Karpas-422 (cell line): ENCODE measurements at regions not wholly inside any gene's neighbourhood (a gene's known extent, or its start where the extent isn't known, plus 50 kb on each side); places are given as distances from the start of the nearest gene placed in this dataset.

Source experiments
- DNase-seq: peaks from one replicate; pipeline ENCODE4 v3.0.0-alpha.2; 2015
- H2AFZ ChIP-seq: fragments of 200-600 bp; sonication (generic); 2 replicates; pipeline ENCODE4 v1.6.1; 2014; ENCODE audit warnings: antibody characterized with exemption, low read length, mixed read lengths
- H3K27ac ChIP-seq: fragments of 200-600 bp; sonication (generic); 2 replicates; pipeline ENCODE4 v1.5.1; 2014; ENCODE audit warnings: mild to moderate bottlenecking, low read length, moderate library complexity
- H3K27me3 ChIP-seq: fragments of 200-600 bp; sonication (generic); 2 replicates; pipeline ENCODE4 v1.6.1; 2014; ENCODE audit warnings: low read length, mixed read lengths
- H3K36me3 ChIP-seq: fragments of 200-600 bp; sonication (generic); 2 replicates; pipeline ENCODE4 v1.6.1; 2014; ENCODE audit warnings: low read length, mixed read lengths; ENCODE audit not compliant: insufficient read depth
- H3K4me1 ChIP-seq: fragments of 200-600 bp; sonication (generic); 2 replicates; pipeline ENCODE4 v1.6.1; 2014; ENCODE audit warnings: mild to moderate bottlenecking, low read length, mixed read lengths
- H3K4me2 ChIP-seq: fragments of 200-600 bp; sonication (generic); 2 replicates; pipeline ENCODE4 v1.6.1; 2014; ENCODE audit warnings: low read length, low read depth, mild to moderate bottlenecking; ENCODE audit not compliant: poor library complexity, severe bottlenecking
- H3K4me3 ChIP-seq: fragments of 200-600 bp; sonication (generic); 2 replicates; pipeline ENCODE4 v1.5.1; 2014; ENCODE audit warnings: mild to moderate bottlenecking, antibody characterized with exemption, low read length, mixed read lengths
- H3K79me2 ChIP-seq: fragments of 200-600 bp; sonication (generic); 2 replicates; pipeline ENCODE4 v1.6.1; 2014; ENCODE audit warnings: mild to moderate bottlenecking, low read length, mixed read lengths
- H3K9ac ChIP-seq: fragments of 200-600 bp; sonication (generic); 2 replicates; pipeline ENCODE4 v1.6.0; 2014; ENCODE audit warnings: low read length
- H3K9me2 ChIP-seq: fragments of 200-600 bp; sonication (generic), shearing (Covaris generic); replicated peaks from 2 replicates; pipeline ENCODE4 v1.6.0; 2014; ENCODE audit warnings: mild to moderate bottlenecking, low read length, moderate library complexity; ENCODE audit not compliant: insufficient read depth
- H3K9me3 ChIP-seq: fragments of 300-700, 200-600 bp; sonication (generic); 2 replicates; pipeline ENCODE4 v1.6.1; 2014; ENCODE audit warnings: low read length, mixed read lengths
- H4K20me1 ChIP-seq: fragments of 200-600 bp; sonication (generic); 2 replicates; pipeline ENCODE4 v1.6.1; 2014; ENCODE audit warnings: mild to moderate bottlenecking, antibody characterized with exemption, low read length, low read depth; ENCODE audit not compliant: insufficient read depth

DNA sequence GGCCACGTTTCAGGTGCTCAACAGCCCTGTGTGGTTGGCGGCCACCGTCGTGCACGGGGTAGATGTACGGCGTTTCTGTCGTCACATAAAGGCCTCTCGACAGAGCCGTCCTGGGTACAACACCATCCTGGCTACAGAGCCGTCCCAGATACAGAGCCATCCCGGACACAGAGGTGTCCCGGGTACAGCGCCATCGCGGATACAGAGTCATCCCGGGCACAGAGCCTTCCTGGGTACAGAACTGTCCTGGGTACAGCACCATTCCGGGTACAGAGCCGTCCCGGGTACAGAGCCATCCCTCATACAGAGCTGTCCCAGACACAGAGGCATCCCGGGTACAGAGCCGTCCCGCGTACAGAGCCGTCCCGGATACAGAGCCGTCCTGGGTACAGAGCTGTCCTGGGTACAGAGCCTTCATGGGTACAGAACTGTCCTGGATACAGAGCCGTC, 222.7 kb upstream of the SOX1 start:
- Histone ChIP-seq H3K9me2 (no peaks in the 10 kb centered on the region), H2AFZ (no peak overlapping the region), H3K27ac (no peak overlapping the region), H3K9me3 (no peaks in the 10 kb centered on the region), H3K4me3 (no peak overlapping the region), H3K4me2 (no peak overlapping the region), H3K79me2 (no peaks in the 10 kb centered on the region), H3K4me1 (no peaks in the 10 kb centered on the region), H3K27me3 (no peaks in the 10 kb centered on the region), H3K36me3 (no peaks in the 10 kb centered on the region), H3K9ac (no peak overlapping the region), H4K20me1 (no peaks in the 10 kb centered on the region)
- no peak for DNase-seq

- Histone ChIP-seq H4K20me1 (no peaks in the 10 kb centered on the region), H3K4me3 (no peak overlapping the region), H3K4me2 (no peak overlapping the region), H3K27me3 (no peaks in the 10 kb centered on the region), H3K9me2 (no peaks in the 10 kb centered on the region), H3K36me3 (no peaks in the 10 kb centered on the region), H3K9me3 (no peaks in the 10 kb centered on the region), H3K9ac (no peak overlapping the region), H3K4me1 (no peaks in the 10 kb centered on the region), H2AFZ (no peak overlapping the region), H3K27ac (no peak overlapping the region), H3K79me2 (no peaks in the 10 kb centered on the region)
- DNase-seq, result no peak
Observed at GRCh38 chr13:111844682-111845081, 222.3 kb upstream of the SOX1 start.

GRCh38 chr13:111845621-111846351, 221.2 kb upstream of the SOX1 start:
- Histone ChIP-seq H3K9ac (no peak overlapping the region), H3K4me1 (no peaks in the 10 kb centered on the region), H3K27ac (no peak overlapping the region), H3K4me2 (no peak overlapping the region), H3K36me3 (no peaks in the 10 kb centered on the region), H3K79me2 (no peaks in the 10 kb centered on the region), H2AFZ (no peak overlapping the region), H3K9me2 (no peaks in the 10 kb centered on the region), H3K9me3 (no peaks in the 10 kb centered on the region), H4K20me1 (no peaks in the 10 kb centered on the region), H3K4me3 (no peak overlapping the region), H3K27me3 (no peaks in the 10 kb centered on the region)
- no peak for DNase-seq

- Histone ChIP-seq H3K4me3 (no peak overlapping the region), H2AFZ (no peak overlapping the region), H4K20me1 (no peaks in the 10 kb centered on the region), H3K79me2 (no peaks in the 10 kb centered on the region), H3K9ac (no peak overlapping the region), H3K9me2 (no peaks in the 10 kb centered on the region), H3K36me3 (no peaks in the 10 kb centered on the region), H3K4me1 (no peaks in the 10 kb centered on the region), H3K4me2 (no peak overlapping the region), H3K27ac (no peak overlapping the region), H3K9me3 (no peaks in the 10 kb centered on the region), H3K27me3 (no peaks in the 10 kb centered on the region)
- no peak for DNase-seq
Observed at GRCh38 chr13:111846391-111847159, 220.4 kb upstream of the SOX1 start.

DNA sequence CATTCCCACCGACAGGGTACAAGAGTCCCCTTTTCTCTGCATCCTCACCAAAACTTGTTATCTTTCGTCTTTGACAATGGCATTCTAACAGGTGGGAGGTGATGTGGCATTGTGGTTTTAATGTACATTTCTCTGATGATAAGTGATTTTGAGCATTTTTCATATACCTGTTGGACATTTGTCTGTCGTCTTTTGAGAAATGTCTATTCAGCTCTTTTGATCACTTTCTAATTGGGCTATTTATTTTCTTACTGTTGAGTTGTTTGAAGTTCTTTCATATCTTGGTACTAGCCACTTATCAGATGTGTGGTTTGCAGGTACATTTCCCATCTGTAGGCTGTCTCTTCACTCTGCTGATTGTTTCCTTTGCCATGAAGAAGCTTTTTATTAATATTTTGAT, 219.0 kb upstream of the SOX1 start:
- Histone ChIP-seq H3K9me3 (no peaks in the 10 kb centered on the region), H3K9me2 (no peaks in the 10 kb centered on the region), H3K4me3 (no peak overlapping the region), H3K27me3 (no peaks in the 10 kb centered on the region), H3K4me2 (no peak overlapping the region), H4K20me1 (no peaks in the 10 kb centered on the region), H2AFZ (no peak overlapping the region), H3K79me2 (no peaks in the 10 kb centered on the region), H3K4me1 (no peaks in the 10 kb centered on the region), H3K9ac (no peak overlapping the region), H3K36me3 (no peaks in the 10 kb centered on the region), H3K27ac (no peak overlapping the region)
- DNase-seq, result no peak

DNA sequence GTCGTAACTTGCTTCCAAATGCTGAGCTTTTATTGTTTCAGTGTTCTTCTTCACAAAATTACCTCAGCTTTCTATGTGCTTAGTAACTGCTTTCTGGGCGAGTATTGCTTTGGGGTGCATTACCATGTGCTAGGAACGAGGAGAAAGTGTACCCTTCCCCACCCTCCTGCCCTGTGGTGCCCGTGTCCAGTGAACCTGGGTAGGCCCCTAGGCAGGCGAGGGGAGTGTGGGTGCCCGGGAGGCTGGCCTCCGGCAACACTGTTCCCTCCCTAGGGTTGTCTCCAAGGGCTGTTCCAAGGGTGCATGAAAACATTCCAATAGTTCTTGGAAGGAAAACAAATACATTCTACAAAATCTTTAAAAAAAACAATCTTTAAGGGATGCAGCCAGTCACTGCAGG, 216.5 kb upstream of the SOX1 start:
- no peaks in the 10 kb centered on the region for H3K4me1 ChIP-seq
- H3K27me3 ChIP-seq, result no peaks in the 10 kb centered on the region
- H4K20me1 ChIP-seq, result no peaks in the 10 kb centered on the region
- no peaks in the 10 kb centered on the region for H3K79me2 ChIP-seq
- no peak overlapping the region for H3K9ac ChIP-seq
- no peak overlapping the region for H3K4me2 ChIP-seq
- H3K27ac ChIP-seq, result no peak overlapping the region
- DNase-seq, result no peak
- no peaks in the 10 kb centered on the region for H3K9me2 ChIP-seq
- H3K36me3 ChIP-seq, result no peaks in the 10 kb centered on the region
- H3K9me3 ChIP-seq, result no peaks in the 10 kb centered on the region
- H3K4me3 ChIP-seq, result no peak overlapping the region
- no peak overlapping the region for H2AFZ ChIP-seq

- no peaks in the 10 kb centered on the region for H3K27me3 ChIP-seq
- H3K9me3 ChIP-seq, result no peaks in the 10 kb centered on the region
- no peak for DNase-seq
- H3K4me3 ChIP-seq, result no peak overlapping the region
- H2AFZ ChIP-seq, result no peak overlapping the region
- H3K9ac ChIP-seq, result no peak overlapping the region
- H3K79me2 ChIP-seq, result no peaks in the 10 kb centered on the region
- H4K20me1 ChIP-seq, result no peaks in the 10 kb centered on the region
- H3K36me3 ChIP-seq, result no peaks in the 10 kb centered on the region
- H3K9me2 ChIP-seq, result no peaks in the 10 kb centered on the region
- H3K4me2 ChIP-seq, result no peak overlapping the region
- H3K4me1 ChIP-seq, result no peaks in the 10 kb centered on the region
- H3K27ac ChIP-seq, result no peak overlapping the region
Observed at GRCh38 chr13:111850976-111851375, 216.0 kb upstream of the SOX1 start.

DNA sequence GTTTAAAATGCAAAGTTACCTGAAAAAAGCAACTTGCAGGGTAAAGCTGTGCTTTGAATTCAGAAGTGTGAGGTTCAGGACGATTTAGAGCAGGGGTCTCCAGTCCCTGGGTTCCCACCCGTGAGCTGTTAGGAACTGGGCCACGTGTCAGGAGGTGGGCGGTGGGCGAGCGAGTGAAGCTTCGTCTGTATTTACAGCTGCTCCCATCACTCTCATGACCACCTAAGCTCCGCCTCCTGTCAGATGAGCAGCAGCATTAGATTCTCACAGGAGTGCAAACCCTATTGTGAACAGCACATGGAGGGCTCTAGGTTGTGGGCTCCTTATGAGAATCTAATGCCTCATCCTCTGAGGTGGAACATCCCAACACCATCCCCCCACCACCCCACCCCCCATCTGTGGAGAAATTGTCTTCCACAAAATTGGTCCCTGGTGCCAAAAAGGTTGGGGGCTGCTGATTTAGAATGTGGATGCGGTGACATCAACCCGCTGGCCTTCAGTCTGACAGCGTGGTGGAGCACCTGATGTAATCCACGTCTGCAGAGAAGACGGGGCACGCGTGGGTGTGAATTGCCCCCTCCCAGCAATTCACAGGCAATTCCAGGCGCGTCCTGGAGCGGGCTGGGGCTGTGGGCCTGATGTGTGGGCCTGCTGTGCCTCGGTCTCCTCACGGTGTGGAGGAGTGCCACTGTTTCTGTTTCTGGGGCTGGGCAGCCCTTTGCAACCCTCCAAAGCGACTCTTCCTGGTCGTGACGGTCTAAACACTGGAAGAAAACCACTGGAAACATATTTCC, 214.0 kb upstream of the SOX1 start:
- H2AFZ ChIP-seq, result no peak overlapping the region

More for the DNA sequence above, 214.0 kb upstream of the SOX1 start:
- DNase-seq, result no peak
- Histone ChIP-seq H3K79me2 (no peaks in the 10 kb centered on the region), H3K9ac (no peak overlapping the region), H3K4me1 (no peaks in the 10 kb centered on the region), H3K9me2 (no peaks in the 10 kb centered on the region), H3K9me3 (no peaks in the 10 kb centered on the region), H3K4me3 (no peak overlapping the region), H3K27ac (no peak overlapping the region), H3K4me2 (no peak overlapping the region), H3K36me3 (no peaks in the 10 kb centered on the region), H3K27me3 (no peaks in the 10 kb centered on the region), H4K20me1 (no peaks in the 10 kb centered on the region)
